Type B pancreatic cell (in vitro differentiated cells): ENCODE measurements at regions not wholly inside any gene's neighbourhood (a gene's known extent, or its start where the extent isn't known, plus 50 kb on each side); places are given as distances from the start of the nearest gene placed in this dataset.
"Not testable (repeated sequence)": the region's sequence is repeated elsewhere in the genome, so short reads cannot be mapped to it uniquely, and the experiment has no call there.

Source experiments
- DNase-seq: peaks from one replicate; pipeline ENCODE4 v3.0.0; 2021; ENCODE audit warnings: mixed read lengths; ENCODE audit not compliant: unreplicated experiment; ENCODE audit errors: extremely low spot score
- H3K27ac Mint-ChIP-seq: 2 replicates; pipeline ENCODE4 v1.8.0; 2021; ENCODE audit warnings: mild to moderate bottlenecking, mixed read lengths
- H3K27me3 Mint-ChIP-seq: 2 replicates; pipeline ENCODE4 v1.8.0; 2021; ENCODE audit warnings: mixed read lengths
- H3K36me3 Mint-ChIP-seq: 2 replicates; pipeline ENCODE4 v1.8.0; 2021; ENCODE audit warnings: mixed read lengths
- H3K4me1 Mint-ChIP-seq: one replicate; pipeline ENCODE4 v1.8.0; 2021; ENCODE audit warnings: mixed read lengths; ENCODE audit not compliant: unreplicated experiment
- H3K4me3 Mint-ChIP-seq: 2 replicates; pipeline ENCODE4 v1.8.0; 2021; ENCODE audit warnings: mild to moderate bottlenecking, mixed read lengths
- H3K9me3 Mint-ChIP-seq: 2 replicates; pipeline ENCODE4 v1.8.0; 2021; ENCODE audit warnings: mixed read lengths
- CTCF ChIP-seq: fragments of 200-600 bp; sonication (generic); conservative IDR thresholded peaks from 2 replicates; pipeline ENCODE4 v1.5.0; 2021; ENCODE audit warnings: antibody characterized with exemption, mild to moderate bottlenecking

- DNase-seq, result no peak
- Mint-ChIP-seq H3K36me3 (no peaks in the 10 kb centered on the region), H3K27ac (no peak overlapping the region), H3K4me1 (no peaks in the 10 kb centered on the region), H3K9me3 (peaks cover 11% of the 10 kb centered on the region), H3K4me3 (no peak overlapping the region), H3K27me3 (peaks cover 5% of the 10 kb centered on the region)
- TF ChIP-seq CTCF, result no peak
Observed at GRCh38 chr11:109698237-109698636, 276.2 kb downstream of the C11orf87 start.

GRCh38 chr11:109704432-109704831, 282.4 kb downstream of the C11orf87 start:
- no peak overlapping the region for H3K4me3 Mint-ChIP-seq
- TF ChIP-seq CTCF, result no peak
- H3K9me3 Mint-ChIP-seq, result peaks cover 4% of the 10 kb centered on the region
- H3K4me1 Mint-ChIP-seq, result no peaks in the 10 kb centered on the region
- peaks cover 11% of the 10 kb centered on the region for H3K27me3 Mint-ChIP-seq
- DNase-seq, result no peak
- no peaks in the 10 kb centered on the region for H3K36me3 Mint-ChIP-seq
- H3K27ac Mint-ChIP-seq, result no peak overlapping the region

GRCh38 chr11:109706945-109707344, 285.0 kb downstream of the C11orf87 start:
- H3K9me3 Mint-ChIP-seq, result no peaks in the 10 kb centered on the region

GRCh38 chr11:109707411-109707810, 285.4 kb downstream of the C11orf87 start:
- no peak for TF ChIP-seq CTCF
- Mint-ChIP-seq H3K4me1 (no peaks in the 10 kb centered on the region), H3K27me3 (peaks cover 15% of the 10 kb centered on the region), H3K27ac (no peak overlapping the region), H3K4me3 (no peak overlapping the region), H3K9me3 (no peaks in the 10 kb centered on the region), H3K36me3 (no peaks in the 10 kb centered on the region)
- no peak for DNase-seq

More at GRCh38 chr11:109706945-109707344, 285.0 kb downstream of the C11orf87 start:
- no peak for TF ChIP-seq CTCF
- Mint-ChIP-seq H3K4me1 (no peaks in the 10 kb centered on the region), H3K36me3 (no peaks in the 10 kb centered on the region), H3K4me3 (no peak overlapping the region), H3K27ac (no peak overlapping the region), H3K27me3 (peaks cover 15% of the 10 kb centered on the region)
- no peak for DNase-seq

GRCh38 chr11:109708184-109708583, 286.2 kb downstream of the C11orf87 start:
- no peaks in the 10 kb centered on the region for H3K36me3 Mint-ChIP-seq
- H3K9me3 Mint-ChIP-seq, result no peaks in the 10 kb centered on the region
- DNase-seq, result no peak
- peaks cover 15% of the 10 kb centered on the region for H3K27me3 Mint-ChIP-seq
- H3K27ac Mint-ChIP-seq, result no peak overlapping the region
- TF ChIP-seq CTCF, result no peak
- no peaks in the 10 kb centered on the region for H3K4me1 Mint-ChIP-seq
- H3K4me3 Mint-ChIP-seq, result no peak overlapping the region

GRCh38 chr11:109714444-109714843, 292.5 kb downstream of the C11orf87 start:
- not testable (repeated sequence) for H3K4me1 Mint-ChIP-seq, H3K4me3 Mint-ChIP-seq, H3K36me3 Mint-ChIP-seq, DNase-seq, H3K27ac Mint-ChIP-seq
- peaks cover 11% of the 10 kb centered on the region for H3K9me3 Mint-ChIP-seq
- H3K27me3 Mint-ChIP-seq, result peaks cover 12% of the 10 kb centered on the region

GRCh38 chr11:109715424-109715823, 293.4 kb downstream of the C11orf87 start:
- not testable (repeated sequence) for DNase-seq, H3K27me3 Mint-ChIP-seq
- H3K9me3 Mint-ChIP-seq, result peaks cover 11% of the 10 kb centered on the region

More at GRCh38 chr11:109715424-109715823, 293.4 kb downstream of the C11orf87 start:
- not testable (repeated sequence) for H3K4me3 Mint-ChIP-seq, H3K4me1 Mint-ChIP-seq, H3K27ac Mint-ChIP-seq, H3K36me3 Mint-ChIP-seq
